CD8-positive, alpha-beta memory T cell (primary cell): ENCODE measurements at regions not wholly inside any gene's neighbourhood (a gene's known extent, or its start where the extent isn't known, plus 50 kb on each side); places are given as distances from the start of the nearest gene placed in this dataset.

Experiments used
- CTCF ChIA-PET: fragments of 350-600 bp; sonication (Branson Sonifier 250); formaldehyde crosslinking; loops from one replicate; lab custom pipeline; 2021; ENCODE audit warnings: antibody characterized with exemption; lab: Charles Lee
- POLR2A ChIA-PET: fragments of 350-600 bp; sonication (Branson Sonifier 250); formaldehyde crosslinking; loops from one replicate; lab custom pipeline; 2021; ENCODE audit warnings: antibody characterized with exemption; lab: Charles Lee
- DNase-seq, 5 donors: peaks; one replicate each; pipeline versions ENCODE4 v3.0.0 to v3.0.0-alpha.2; 2020 to 2022; ENCODE audit warnings: mixed read lengths in 1 of 5
- H3K27ac ChIP-seq: one replicate; pipeline ENCODE4 v1.7.0; 2013; ENCODE audit warnings: low read depth, mild to moderate bottlenecking, low read length, moderate library complexity
- H3K27me3 ChIP-seq: 2 replicates; pipeline ENCODE4 v1.7.0; 2013; ENCODE audit warnings: low read length, mild to moderate bottlenecking; ENCODE audit not compliant: insufficient read depth, poor library complexity, severe bottlenecking
- H3K36me3 ChIP-seq: 2 replicates; pipeline ENCODE4 v1.7.0; 2013; ENCODE audit warnings: mild to moderate bottlenecking, low read length, moderate library complexity; ENCODE audit not compliant: insufficient read depth
- H3K4me1 ChIP-seq: 2 replicates; pipeline ENCODE4 v1.7.0; 2013; ENCODE audit warnings: mild to moderate bottlenecking, low read length, moderate library complexity; ENCODE audit not compliant: insufficient read depth
- H3K4me3 ChIP-seq: 2 replicates; pipeline ENCODE4 v1.7.0; 2013; ENCODE audit warnings: mild to moderate bottlenecking, low read length
- H3K9me3 ChIP-seq: 2 replicates; pipeline ENCODE4 v1.7.0; 2013; ENCODE audit warnings: mild to moderate bottlenecking, low read length
- H3K27ac Mint-ChIP-seq, 8 donors: one replicate each; pipeline ENCODE4 v1.8.0; 2020 to 2021; ENCODE audit warnings: mixed read lengths in 8 of 8, mild to moderate bottlenecking in 6 of 8, inconsistent platforms in 3 of 8, moderate library complexity in 3 of 8
- H3K27me3 Mint-ChIP-seq, 2 donors: one replicate each; pipeline ENCODE4 v1.8.0; 2020 to 2021; ENCODE audit warnings: mixed read lengths in 2 of 2, mild to moderate bottlenecking in 1 of 2, moderate library complexity in 1 of 2
- H3K36me3 Mint-ChIP-seq, 3 donors: one replicate each; pipeline ENCODE4 v1.8.0; 2020 to 2021; ENCODE audit warnings: mixed read lengths in 3 of 3, inconsistent platforms in 1 of 3, mild to moderate bottlenecking in 1 of 3
- H3K4me1 Mint-ChIP-seq, 3 donors: one replicate each; pipeline ENCODE4 v1.8.0; 2020 to 2021; ENCODE audit warnings: mixed read lengths in 3 of 3, inconsistent platforms in 1 of 3, mild to moderate bottlenecking in 1 of 3
- H3K4me3 Mint-ChIP-seq, 7 donors: one replicate each; pipeline ENCODE4 v1.8.0; 2020 to 2021; ENCODE audit warnings: mixed read lengths in 7 of 7, mild to moderate bottlenecking in 6 of 7, moderate library complexity in 4 of 7, inconsistent platforms in 2 of 7
- H3K9me3 Mint-ChIP-seq, 5 donors: one replicate each; pipeline ENCODE4 v1.8.0; 2020 to 2022; ENCODE audit warnings: mixed read lengths in 5 of 5, mild to moderate bottlenecking in 3 of 5, moderate library complexity in 2 of 5, inconsistent platforms in 1 of 5

DNA sequence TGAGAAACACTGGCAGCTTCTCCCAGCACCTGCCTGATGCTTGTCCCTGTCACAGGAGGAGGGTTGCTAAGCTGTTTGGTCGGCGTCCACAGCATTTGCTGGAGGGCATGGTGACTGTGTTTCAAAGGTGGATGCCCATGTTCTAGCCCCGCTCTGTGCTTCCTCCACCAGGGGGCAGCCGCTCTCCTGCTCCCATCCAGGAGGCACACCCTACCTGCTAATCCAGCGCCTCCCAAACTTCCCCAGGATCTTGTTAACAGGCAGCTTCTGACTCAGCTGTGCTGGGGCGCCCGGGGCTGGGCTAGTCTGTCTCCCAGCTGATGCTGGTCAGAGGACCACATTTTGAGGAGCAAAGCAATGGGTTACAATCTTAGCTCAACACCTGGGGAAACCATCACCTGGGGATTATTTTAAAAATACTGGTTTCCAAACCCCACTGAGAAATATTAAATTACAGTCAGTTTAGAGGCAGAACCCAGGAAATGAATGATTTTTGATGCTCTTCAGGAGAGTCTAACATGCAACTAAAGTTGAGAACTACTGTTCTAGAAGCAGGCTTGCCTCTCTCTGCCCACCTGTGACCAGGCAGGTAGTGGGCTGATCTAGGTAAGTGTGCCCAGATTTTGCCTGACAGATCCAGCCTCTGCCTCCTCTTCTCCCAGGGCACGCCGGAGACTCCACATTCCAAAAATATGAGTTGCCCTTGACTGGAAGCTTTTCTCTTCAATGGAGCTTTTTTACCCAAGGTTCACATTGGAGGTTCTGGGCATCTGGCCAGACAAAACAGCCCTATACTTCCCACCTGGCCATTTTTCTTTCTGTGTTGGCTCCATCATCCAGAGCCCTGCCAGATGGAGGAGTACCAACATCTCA, 92.7 kb upstream of the GPR26 start:
- H3K9me3 Mint-ChIP-seq = peaks cover 0 to 1% (median 0%) of the 10 kb centered on the region in 5 donors
- H3K4me1 ChIP-seq = no peaks in the 10 kb centered on the region
- no peaks in the 10 kb centered on the region for H3K36me3 ChIP-seq
- ChIA-PET CTCF (interaction anchor here (0.7 to 1.5 kb wide), 2 partner anchors 14 to 815 kb away, joined by 5 to 7 read pairs; no protein-coding TSS in a partner anchor), POLR2A (no interaction called here)
- no peaks in the 10 kb centered on the region for H3K27me3 ChIP-seq
- no peaks in the 10 kb centered on the region for H3K36me3 Mint-ChIP-seq
- H3K4me3 ChIP-seq = no peak overlapping the region
- no peak overlapping the region for H3K27ac ChIP-seq
- peaks cover 18 to 57% of the 10 kb centered on the region in 2 donors for H3K27me3 Mint-ChIP-seq
- H3K27ac Mint-ChIP-seq = peak overlapping the region in 1 of 8 donors; percentile 29
- H3K4me1 Mint-ChIP-seq = no peaks in the 10 kb centered on the region
- H3K9me3 ChIP-seq = no peaks in the 10 kb centered on the region
- no peak overlapping the region for H3K4me3 Mint-ChIP-seq
- DNase-seq = peak in 2 of 5 donors; percentile 4 to 9

DNA sequence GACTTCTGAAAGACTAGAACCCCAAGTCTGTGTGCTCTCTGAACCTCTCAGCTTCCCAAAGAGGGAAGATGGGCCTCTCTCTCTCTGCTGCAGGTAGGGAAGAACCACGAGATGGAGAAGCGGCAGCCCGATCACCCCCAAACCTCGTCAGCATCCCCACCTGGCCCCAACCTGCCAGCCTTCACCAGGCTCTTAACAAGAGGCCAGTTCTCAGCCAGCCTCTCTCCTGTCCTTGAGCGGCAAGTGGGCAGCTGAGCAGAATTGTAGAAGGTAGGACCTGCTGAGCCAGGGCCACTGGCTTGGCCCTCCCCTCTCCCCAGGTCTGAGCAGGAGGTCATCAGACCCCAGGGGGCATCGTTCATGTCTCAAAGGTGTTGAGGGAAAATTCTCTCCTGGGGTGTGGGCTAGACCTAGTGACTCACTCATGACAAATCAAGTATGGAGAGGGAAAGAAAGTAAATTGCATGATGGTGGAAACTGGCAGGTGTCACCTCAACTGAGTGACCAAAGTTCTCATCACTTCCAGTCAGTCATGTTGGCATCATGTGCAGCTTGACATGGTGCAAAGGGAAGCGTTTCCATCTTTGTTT, 92.0 kb upstream of the GPR26 start:
- CTCF ChIA-PET = interaction anchor here (0.7 to 2.0 kb wide), 3 partner anchors 13 to 815 kb away, joined by 5 to 7 read pairs (median 6); no protein-coding TSS in a partner anchor
- H3K4me3 Mint-ChIP-seq = no peak overlapping the region

DNA sequence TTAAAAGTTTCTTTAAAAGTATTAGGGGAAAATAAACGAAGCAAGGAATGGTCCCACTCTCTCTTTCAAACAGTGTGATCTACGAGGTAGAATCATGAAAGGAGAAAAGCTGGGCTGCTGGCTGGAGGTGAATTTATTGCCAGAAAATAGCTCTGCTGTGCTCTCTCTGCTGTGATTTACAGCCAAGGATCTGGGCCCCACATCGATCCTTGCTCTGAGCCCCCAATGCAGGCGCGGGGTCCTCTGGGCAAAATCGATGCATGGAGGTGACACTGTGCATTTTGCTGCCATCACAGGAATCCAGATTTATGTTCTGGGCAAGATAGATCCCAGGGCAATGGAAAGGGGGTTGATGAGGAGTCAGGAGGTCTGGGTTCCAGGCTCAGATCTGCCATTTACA, 91.0 kb upstream of the GPR26 start:
- H3K9me3 ChIP-seq = no peaks in the 10 kb centered on the region
- Mint-ChIP-seq H3K27ac (no peak overlapping the region), H3K4me1 (no peaks in the 10 kb centered on the region), H3K36me3 (no peaks in the 10 kb centered on the region), H3K27me3 (peaks cover 13 to 45% of the 10 kb centered on the region in 2 donors), H3K9me3 (peaks cover 0 to 1% (median 0%) of the 10 kb centered on the region in 5 donors), H3K4me3 (no peak overlapping the region)
- no peak overlapping the region for H3K27ac ChIP-seq
- H3K4me3 ChIP-seq = no peak overlapping the region
- no peaks in the 10 kb centered on the region for H3K4me1 ChIP-seq
- POLR2A ChIA-PET = no interaction called here
- CTCF ChIA-PET = interaction anchor here (2.0 kb wide), 1 partner anchor 814 kb away, joined by 6 read pairs; no protein-coding TSS in a partner anchor
- DNase-seq = no peak
- no peaks in the 10 kb centered on the region for H3K27me3 ChIP-seq
- no peaks in the 10 kb centered on the region for H3K36me3 ChIP-seq

More for the DNA sequence above, 92.0 kb upstream of the GPR26 start:
- no peaks in the 10 kb centered on the region for H3K27me3 ChIP-seq
- POLR2A ChIA-PET = no interaction called here
- Mint-ChIP-seq H3K27ac (peak overlapping the region in 1 of 8 donors; percentile 29), H3K27me3 (peaks cover 13 to 49% of the 10 kb centered on the region in 2 donors), H3K36me3 (no peaks in the 10 kb centered on the region), H3K9me3 (peaks cover 0 to 1% (median 0%) of the 10 kb centered on the region in 5 donors), H3K4me1 (no peaks in the 10 kb centered on the region)
- no peak overlapping the region for H3K4me3 ChIP-seq
- H3K4me1 ChIP-seq = no peaks in the 10 kb centered on the region
- no peaks in the 10 kb centered on the region for H3K9me3 ChIP-seq
- H3K27ac ChIP-seq = no peak overlapping the region
- DNase-seq = no peak
- H3K36me3 ChIP-seq = no peaks in the 10 kb centered on the region

DNA sequence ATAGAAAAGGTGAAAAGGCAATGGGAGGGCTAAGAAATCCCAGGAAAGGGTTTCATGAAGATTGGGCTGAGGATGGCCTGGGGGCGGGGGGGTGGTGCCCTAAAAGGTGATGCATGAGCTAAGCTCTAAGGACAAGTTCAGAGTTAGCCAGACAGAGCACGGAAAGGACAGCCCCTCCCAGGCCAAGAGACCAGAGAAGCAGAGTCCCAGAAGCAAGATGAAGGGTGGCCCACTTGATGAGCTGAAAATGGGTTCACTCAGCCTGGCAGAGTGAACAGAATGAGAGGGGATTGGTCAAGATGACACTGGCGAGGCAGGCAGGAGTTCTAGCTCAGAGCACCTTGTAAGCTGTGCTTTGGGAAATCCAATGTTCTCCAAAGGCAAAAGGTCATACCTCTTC, 89.4 kb upstream of the GPR26 start:
- Histone ChIP-seq H3K27ac (no peak overlapping the region), H3K4me1 (no peaks in the 10 kb centered on the region), H3K36me3 (no peaks in the 10 kb centered on the region), H3K9me3 (no peaks in the 10 kb centered on the region), H3K27me3 (no peaks in the 10 kb centered on the region), H3K4me3 (no peak overlapping the region)
- CTCF ChIA-PET = interaction anchor here (1.4 kb wide), 2 partner anchors 516 to 812 kb away, joined by 3 read pairs; no protein-coding TSS in a partner anchor
- POLR2A ChIA-PET = no interaction called here
- H3K4me1 Mint-ChIP-seq = no peaks in the 10 kb centered on the region
- peaks cover 0 to 1% (median 0%) of the 10 kb centered on the region in 5 donors for H3K9me3 Mint-ChIP-seq
- DNase-seq = no peak
- no peak overlapping the region for H3K4me3 Mint-ChIP-seq
- peaks cover 13 to 55% of the 10 kb centered on the region in 2 donors for H3K27me3 Mint-ChIP-seq
- H3K36me3 Mint-ChIP-seq = no peaks in the 10 kb centered on the region
- H3K27ac Mint-ChIP-seq = no peak overlapping the region

DNA sequence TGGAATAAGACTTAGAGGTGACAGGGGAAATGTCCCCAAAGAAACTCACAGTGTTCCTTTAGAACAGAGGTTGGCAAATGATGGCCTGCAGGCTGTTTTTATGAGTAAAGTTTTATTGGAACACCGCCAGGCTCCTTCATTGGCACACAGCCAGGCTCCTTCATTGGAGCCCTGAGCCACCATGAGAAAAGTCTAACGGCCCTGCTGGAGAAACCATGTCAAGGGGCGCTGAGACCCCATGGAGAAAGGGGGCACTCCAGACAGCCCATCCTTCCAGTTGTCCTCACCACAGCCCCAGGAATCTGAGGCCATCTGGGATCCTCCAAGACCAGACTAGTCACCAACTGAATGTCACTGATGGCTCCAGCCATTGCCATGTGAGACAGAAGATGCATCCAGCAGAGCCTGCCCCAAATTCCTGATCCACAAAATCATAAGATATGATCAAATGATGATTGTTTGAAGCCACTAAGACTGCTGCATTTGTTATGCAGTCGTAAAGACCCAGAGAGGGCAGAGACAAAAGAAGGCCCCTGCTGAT, 88.2 kb upstream of the GPR26 start:
- H3K36me3 ChIP-seq = no peaks in the 10 kb centered on the region
- H3K4me3 ChIP-seq = no peak overlapping the region
- Mint-ChIP-seq H3K27ac (no peak overlapping the region), H3K4me3 (no peak overlapping the region), H3K9me3 (no peaks in the 10 kb centered on the region), H3K36me3 (no peaks in the 10 kb centered on the region), H3K4me1 (no peaks in the 10 kb centered on the region), H3K27me3 (peaks cover 15 to 58% of the 10 kb centered on the region in 2 donors)
- H3K27me3 ChIP-seq = peaks cover 7% of the 10 kb centered on the region
- no peaks in the 10 kb centered on the region for H3K9me3 ChIP-seq
- CTCF ChIA-PET = no interaction called here
- no peaks in the 10 kb centered on the region for H3K4me1 ChIP-seq
- no peak overlapping the region for H3K27ac ChIP-seq
- DNase-seq = no peak
- POLR2A ChIA-PET = no interaction called here

DNA sequence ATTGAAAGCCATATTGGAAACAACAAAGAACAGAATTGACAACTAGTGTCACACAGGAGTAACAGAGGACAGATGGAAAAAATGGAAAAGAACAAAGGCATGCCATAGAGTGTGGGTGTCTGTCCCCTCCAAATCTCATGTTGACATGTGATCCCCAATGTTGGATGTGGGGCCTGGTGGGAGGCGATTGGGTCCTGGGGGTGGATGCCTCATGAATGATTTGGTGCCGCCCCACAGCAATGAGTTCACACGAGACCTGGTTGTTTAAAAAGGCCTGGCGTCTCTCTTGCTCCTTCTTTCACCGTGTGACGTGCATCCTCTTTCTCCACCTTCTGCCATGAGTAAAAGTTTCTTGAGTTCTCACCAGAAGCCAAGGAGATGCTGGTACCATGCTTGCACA, 87.4 kb upstream of the GPR26 start:
- Histone ChIP-seq H3K27ac (no peak overlapping the region), H3K9me3 (no peaks in the 10 kb centered on the region), H3K36me3 (no peaks in the 10 kb centered on the region), H3K4me3 (no peak overlapping the region), H3K4me1 (no peaks in the 10 kb centered on the region), H3K27me3 (peaks cover 7% of the 10 kb centered on the region)
- Mint-ChIP-seq H3K27me3 (peaks cover 10 to 57% of the 10 kb centered on the region in 2 donors), H3K4me3 (no peak overlapping the region), H3K9me3 (no peaks in the 10 kb centered on the region), H3K36me3 (no peaks in the 10 kb centered on the region), H3K27ac (no peak overlapping the region), H3K4me1 (no peaks in the 10 kb centered on the region)
- CTCF ChIA-PET = no interaction called here
- POLR2A ChIA-PET = no interaction called here
- no peak for DNase-seq

DNA sequence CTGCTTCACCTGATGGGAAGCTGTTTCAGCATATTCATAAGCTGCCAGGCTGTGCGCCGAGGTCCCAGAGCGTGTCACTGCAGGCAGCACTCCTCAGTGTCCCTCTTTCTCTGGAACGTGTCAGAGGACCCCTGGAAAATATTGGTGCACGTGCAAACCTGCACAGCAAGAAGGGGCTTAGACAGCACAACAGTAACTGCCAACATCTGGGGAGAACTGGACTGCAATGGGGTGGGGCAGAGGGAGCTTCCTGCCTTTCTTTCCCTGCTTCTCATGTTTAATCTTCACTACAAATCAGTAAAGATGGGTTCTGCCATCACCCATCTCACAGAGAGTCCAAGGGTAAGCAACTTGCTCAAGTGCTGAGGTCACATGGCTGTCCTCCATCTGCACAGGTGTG, 86.5 kb upstream of the GPR26 start:
- Histone ChIP-seq H3K27me3 (peaks cover 7% of the 10 kb centered on the region), H3K9me3 (no peaks in the 10 kb centered on the region), H3K36me3 (no peaks in the 10 kb centered on the region), H3K4me3 (no peak overlapping the region), H3K27ac (no peak overlapping the region), H3K4me1 (no peaks in the 10 kb centered on the region)
- Mint-ChIP-seq H3K27me3 (peaks cover 9 to 53% of the 10 kb centered on the region in 2 donors), H3K4me3 (no peak overlapping the region), H3K4me1 (no peaks in the 10 kb centered on the region), H3K9me3 (no peaks in the 10 kb centered on the region), H3K36me3 (no peaks in the 10 kb centered on the region), H3K27ac (no peak overlapping the region)
- ChIA-PET CTCF (no interaction called here), POLR2A (no interaction called here)
- DNase-seq = no peak

DNA sequence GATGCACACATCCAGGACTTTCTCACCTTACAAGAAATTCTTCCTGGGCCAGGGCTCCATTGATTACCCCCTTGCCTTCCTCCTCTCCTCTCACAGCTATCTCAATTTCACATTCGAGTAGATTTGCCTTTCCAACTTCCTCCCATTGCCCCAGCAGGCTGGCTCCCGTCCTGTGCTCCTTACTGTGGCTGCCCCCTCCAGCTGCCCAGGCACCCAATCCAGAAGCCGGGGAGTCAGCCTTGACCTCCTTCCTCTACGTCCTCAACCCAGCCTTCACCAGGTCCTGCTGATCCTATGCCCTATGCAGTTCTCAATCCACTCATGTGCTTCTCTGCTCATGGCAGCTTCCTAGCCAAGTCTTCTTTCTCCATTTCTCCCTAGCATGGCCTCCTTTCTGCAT, 85.7 kb upstream of the GPR26 start:
- no peak overlapping the region for H3K4me3 ChIP-seq
- CTCF ChIA-PET = no interaction called here
- H3K36me3 Mint-ChIP-seq = no peaks in the 10 kb centered on the region
- peaks cover 13 to 55% of the 10 kb centered on the region in 2 donors for H3K27me3 Mint-ChIP-seq
- no peaks in the 10 kb centered on the region for H3K4me1 ChIP-seq
- H3K27ac ChIP-seq = no peak overlapping the region
- H3K9me3 Mint-ChIP-seq = no peaks in the 10 kb centered on the region
- POLR2A ChIA-PET = no interaction called here
- no peak overlapping the region for H3K4me3 Mint-ChIP-seq
- H3K9me3 ChIP-seq = no peaks in the 10 kb centered on the region
- H3K27ac Mint-ChIP-seq = no peak overlapping the region
- DNase-seq = no peak
- H3K4me1 Mint-ChIP-seq = no peaks in the 10 kb centered on the region
- H3K27me3 ChIP-seq = peaks cover 7% of the 10 kb centered on the region
- no peaks in the 10 kb centered on the region for H3K36me3 ChIP-seq
